NCI-H1092 treated with DMSO at 0.1 percent for 48 hours (cell line): ENCODE measurements at regions not wholly inside any gene's neighbourhood (a gene's known extent, or its start where the extent isn't known, plus 50 kb on each side); places are given as distances from the start of the nearest gene placed in this dataset.
A peak's percentile ranks its signal among the peaks of the same experiment; 100 is the strongest.
"Not testable (repeated sequence)": the region's sequence is repeated elsewhere in the genome, so short reads cannot be mapped to it uniquely, and the experiment has no call there.

Experiments used
- DNase-seq: peaks from one replicate; lab custom pipeline; 2025; lab: John Stamatoyannopoulos, UW

DNA sequence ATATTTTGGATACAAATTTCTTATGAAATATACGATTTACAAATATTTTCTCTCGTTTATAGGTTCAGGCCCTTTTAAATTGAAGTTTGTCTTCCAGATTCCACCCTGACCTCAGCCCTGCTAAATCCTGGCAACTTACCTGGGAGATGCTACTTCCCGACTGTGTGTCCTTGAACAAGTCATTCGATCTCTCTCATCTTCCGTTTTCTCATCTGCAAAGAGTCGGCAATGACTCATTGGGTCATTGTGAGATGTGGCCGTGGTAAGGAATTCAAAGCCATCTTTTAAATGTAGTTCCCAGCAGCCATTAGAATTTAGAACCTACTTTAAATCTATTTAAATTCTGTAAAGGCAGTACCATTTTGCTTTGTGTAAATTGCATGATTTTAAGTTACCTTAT is 72.5 kb downstream of the LHX2 start:
- no peak for DNase-seq

DNA sequence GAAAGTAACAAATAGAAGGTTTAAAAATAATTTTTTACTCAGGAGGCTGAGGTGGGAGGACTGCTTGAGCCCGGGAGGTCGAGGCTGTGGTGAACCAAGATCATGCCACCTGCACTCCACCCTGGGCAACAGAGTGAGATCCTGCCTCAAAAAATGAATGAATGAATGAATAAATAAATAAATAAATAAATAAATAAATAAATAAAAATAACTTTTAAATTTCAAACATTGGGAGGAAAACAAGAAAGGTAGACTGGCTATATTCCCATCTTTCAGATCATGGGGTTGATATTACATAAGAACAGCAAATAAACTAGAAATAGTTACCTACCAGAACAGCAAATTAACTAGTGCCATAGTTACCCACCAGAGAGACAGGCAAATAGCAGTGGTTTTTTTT is 75.7 kb downstream of the LHX2 start:
- no peak for DNase-seq

DNA sequence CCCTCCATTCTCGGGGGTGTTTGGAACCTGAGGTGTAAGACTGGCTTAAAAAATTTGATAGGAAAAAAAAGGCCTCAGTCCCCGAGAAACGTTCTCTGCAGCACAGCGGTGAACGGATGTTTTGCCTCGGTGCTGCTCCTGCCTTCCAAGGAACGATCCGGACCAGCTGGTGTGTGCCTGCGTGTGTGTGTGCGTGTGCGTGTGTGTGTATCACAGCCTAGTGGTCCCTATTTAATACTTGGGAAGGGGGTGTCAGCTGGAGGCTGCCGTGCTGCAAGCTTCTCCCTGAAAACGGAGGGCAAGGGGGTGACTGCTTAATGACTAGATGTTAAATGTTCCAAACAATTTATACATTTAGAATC is 76.9 kb downstream of the LHX2 start:
- DNase-seq, result peak; percentile 33

DNA sequence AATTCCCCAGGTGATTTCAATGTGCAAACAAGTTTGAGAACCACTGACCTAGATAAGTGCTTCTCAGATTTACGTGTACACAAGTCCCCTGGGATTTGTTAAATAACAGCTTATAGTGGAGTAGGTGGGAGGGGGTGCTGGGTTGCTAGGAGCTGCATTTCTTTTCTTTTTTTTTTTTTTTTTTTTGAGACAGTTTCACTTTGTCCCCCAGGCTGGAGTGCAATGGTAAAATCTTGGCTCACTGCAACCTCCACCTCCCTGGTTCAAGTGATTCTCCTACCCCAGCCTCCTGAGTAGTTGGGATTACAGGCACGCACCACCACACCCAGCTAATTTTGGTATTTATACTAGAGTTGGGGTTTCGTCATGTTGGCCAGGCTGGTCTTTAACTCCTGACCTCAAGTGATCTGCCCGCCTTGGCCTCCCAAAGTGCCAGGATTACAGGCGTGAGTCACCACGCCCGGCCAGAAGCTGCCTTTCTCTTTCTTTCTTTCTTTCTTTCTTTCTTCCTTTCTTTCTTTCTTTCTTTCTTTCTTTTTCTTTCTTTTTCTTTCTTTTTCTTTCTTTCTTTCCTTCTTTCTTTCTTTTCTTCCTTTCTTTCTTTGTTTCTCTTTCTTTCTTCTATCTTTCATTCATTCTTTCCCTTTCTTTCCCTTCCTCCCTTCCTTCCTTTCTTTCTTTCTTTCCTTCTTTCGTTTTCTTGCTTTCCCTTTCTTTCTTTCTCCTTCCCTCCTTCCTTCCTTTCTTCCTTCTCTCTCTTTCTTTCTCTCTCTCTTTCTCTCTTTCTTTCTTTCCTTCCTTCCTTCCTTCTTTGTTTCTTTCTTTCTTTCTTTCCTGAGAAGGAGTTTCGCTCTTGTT is 78.3 kb downstream of the LHX2 start:
- DNase-seq, result peak; percentile 49

DNA sequence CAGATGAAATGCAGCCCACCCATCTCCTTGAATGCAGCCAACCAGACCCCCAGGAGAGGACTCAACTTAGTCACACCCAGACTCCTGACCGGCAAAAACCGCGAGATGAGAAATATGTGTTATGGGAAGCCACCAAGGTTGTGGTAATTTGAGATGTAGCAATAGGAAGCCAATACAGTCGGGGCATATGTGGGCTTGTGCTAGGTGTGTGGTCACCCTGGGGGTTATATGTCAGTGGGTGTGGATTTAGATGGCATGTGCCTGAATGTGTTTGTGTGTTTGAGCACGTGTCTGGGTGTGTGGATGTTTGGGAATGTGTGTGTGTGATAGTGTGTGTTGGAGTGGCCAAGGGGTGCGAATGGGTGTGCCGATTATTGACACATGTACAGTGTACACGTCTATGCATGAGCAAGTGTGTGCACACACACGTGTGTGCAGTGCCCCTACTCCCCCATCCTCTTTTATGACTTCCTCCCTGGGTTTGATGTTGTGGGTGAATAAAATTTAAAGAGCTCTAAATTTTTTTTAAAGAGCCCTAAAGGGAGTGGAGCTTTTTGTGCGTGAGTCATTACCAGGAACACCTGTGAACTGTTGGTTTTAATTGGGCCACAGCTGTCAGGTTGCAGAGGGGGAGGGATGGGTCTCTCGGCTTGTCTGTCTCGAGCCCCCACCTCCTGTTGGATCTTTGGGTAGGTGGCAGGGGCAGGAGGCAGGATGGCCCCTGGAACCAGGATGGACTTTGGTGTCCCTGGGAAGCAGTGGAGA is 86.8 kb downstream of the LHX2 start:
- DNase-seq, result no peak

DNA sequence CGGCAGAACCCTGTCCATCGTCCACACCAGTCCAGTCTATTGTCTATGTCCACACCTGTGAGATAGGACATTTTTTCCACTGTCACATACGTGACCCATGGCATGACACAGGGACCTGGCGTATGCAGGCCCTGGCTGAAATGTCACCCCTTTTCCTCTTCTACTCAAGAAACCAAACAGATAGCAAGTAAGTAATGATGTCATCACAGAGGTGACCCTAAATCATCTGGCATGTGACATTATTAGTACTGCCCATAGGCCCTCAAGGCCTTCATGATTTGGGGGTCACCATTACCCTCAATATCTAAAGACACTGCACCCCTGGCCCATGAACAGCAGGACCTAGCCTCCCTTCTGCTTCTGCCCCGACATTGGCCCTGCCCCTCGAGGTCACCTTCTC is 88.3 kb downstream of the LHX2 start:
- DNase-seq, result no peak

DNA sequence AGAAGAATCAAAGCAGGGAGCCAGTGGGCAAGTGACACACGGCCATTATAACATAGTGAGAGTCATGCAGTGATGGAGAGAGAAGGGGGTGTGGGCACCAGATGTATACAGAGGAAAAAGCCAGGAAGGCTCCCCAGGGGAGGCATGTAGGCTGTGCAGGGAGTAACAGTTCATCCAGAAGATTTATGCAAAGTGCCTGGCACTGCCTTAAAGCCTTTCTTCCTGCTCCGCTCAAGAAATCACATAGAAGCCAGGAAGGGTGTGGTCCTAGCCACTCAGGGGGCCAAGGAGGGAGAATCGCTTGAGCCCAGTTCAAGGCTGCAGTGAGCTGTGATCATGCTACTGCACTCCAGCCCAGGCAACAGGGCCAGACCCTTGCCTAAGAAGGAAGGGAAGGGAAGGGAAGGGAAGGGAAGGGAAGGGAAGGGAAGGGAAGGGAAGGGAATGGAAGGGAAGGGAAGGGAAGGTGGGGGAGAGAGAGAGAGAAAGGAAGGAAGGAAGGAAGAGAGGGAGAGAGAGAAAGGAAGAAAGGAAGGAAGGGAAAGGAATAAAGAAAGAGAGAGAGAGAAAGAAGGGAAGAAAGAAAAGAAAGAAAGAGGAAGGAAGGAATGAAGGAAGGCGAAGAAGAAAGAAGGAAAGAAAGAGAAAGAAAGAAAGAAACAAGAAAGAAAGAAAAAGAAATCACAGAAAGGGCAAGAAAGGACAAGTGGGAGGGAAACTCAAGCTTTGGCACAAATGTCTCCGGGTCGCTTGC is 89.8 kb downstream of the LHX2 start:
- DNase-seq, result no peak

DNA sequence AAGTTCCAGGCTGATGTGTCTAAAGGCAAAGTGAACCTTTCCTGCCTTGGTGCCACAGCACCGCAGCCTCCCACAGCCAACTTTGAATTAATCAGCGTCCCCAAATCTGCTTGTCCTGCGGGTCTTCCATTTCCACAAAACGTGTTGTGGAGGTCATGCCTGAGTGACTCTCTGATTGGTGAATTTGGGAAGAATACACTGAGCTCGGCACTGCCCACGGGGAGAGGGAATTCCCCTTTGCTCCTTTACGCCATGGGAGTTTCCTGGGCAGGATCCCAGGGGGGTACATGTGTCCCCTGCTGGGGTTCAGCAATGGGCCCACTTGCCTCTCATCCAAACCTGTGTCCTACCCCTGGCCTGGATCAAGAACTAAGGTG is 90.4 kb downstream of the LHX2 start:
- DNase-seq, result no peak

DNA sequence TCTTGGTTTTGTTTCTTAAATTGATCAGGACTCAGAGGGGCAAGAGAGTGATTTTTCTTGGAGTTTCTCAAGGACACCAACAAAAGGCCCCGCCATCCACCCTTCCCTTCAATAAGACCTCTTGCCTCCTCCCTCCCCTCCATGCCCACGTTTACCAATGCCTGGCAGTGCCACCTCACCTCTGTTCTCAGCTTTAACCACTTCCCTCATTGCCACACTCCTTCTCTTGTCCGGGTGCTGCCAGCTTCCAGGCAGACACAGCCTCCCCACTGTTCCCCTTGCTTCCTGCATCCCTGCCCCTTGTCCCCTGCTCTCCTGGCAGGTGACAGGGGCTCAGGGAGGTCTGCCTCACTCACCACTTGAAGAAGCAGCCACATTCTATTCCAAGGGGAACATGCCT is 90.8 kb downstream of the LHX2 start:
- no peak for DNase-seq

DNA sequence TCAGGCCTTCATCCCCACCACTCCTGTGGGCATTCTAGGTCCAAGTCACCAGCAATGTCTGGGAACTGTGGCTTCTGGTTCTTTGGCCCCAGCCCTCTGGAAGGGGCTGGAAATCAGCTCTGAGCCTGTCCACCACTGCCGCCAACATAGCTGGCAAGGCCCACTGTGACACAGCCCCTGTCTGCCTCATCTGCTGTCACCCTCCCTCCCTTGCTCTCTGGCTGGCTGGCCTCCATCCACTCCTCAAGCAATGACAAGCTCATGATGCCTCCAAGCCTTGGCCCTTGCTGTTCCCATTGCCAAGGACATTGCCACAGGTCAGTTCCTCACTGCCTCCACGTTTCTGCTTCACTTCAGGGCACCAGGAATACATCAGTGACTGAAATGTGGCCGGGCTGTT is 93.7 kb downstream of the LHX2 start:
- no peak for DNase-seq

DNA sequence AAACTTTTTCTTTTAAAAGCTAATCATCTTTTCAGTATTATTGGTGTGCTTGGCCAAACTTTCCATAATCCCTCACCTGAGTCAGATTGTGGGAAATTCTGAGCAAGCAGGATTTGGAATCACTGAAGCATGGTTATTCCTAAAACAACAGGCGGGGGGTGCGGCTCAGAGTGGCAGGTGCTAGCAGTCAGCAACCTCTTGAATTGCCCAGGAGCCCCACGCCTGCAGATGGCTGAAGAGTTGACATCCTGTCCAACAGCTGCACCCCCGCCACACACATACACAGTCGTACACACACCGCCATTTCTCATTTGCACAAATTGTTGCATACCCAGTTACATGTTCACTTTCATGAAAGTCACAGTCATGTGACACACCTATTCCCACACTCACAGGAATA is 96.6 kb downstream of the LHX2 start:
- peak; percentile 80 for DNase-seq

DNA sequence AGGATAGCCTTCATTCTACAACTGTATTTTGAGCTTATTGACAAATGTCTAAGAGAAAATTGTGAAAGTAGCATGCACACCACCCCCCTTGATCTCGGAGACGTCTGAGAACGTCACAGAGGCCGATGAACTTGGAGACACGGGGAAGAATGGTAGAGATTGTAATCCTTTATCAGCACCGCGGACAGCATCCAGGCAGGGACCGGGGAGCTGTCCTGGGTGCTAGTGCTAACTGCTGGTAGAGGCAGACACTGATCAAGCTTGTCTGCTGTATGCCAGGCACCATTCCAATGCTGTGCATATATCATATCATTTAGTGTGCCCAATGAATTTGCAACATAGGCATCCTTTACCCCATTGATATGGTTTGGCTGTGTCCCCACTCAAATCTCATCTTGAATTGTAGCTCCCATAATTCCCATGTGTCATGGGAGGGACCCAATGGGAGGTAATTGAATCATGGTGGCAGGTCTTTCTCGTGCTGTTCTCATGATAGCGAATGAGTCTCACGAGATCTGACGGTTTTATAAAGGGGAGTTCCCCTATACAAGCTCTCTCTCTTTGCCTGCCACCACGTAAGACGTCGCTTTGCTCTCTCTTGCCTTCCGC is 98.8 kb downstream of the LHX2 start:
- DNase-seq, result no peak

DNA sequence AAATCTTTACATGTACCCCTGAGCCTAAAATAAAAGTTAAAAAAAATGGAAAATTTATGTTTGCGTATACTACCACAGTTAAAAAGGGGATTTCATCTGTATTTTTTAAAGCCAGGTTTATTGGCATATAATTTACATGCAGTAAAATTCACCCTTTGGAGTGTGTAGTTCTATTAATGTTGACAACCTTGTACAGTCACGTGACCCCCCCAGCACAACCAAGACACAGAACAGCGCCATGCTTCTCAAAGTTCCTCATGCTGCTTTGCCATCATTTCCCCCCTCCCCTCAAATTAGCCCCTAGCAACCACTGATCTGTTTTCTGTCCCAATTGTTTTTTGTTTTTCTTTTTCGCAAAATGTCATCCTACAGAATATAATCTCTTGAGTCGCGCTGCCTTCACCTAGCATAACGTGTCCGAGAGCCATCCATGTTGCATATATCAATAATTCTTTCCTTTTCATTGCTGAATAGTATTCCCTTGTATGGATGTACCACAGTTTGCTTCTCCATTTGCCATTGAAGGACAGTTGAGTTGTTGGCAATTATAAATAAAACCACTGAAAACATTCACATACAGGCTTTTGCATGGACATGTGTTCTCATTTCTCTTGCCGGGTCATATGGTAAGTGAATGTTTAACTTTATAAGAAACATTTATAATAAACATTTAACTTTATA is 105.3 kb downstream of the LHX2 start:
- no peak for DNase-seq

DNA sequence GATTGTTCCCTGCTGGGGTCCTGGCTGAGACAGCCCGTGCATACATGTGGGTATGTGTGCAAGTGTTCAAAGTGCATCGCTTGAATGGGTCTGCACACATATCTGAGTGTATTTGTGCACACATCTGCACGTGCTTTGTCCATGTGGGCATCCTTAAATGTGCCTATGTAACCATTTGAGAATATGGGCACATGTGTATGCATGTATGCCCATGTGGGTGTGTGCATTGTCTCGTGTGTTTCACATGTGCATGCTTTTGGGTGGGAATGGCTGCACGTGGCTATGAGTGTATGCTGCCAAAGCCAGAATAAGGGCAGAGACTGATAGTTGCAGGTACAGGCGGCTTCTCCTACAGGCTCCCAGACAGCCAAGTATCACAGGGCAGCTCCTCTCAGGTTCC is 107.3 kb downstream of the LHX2 start:
- no peak for DNase-seq

DNA sequence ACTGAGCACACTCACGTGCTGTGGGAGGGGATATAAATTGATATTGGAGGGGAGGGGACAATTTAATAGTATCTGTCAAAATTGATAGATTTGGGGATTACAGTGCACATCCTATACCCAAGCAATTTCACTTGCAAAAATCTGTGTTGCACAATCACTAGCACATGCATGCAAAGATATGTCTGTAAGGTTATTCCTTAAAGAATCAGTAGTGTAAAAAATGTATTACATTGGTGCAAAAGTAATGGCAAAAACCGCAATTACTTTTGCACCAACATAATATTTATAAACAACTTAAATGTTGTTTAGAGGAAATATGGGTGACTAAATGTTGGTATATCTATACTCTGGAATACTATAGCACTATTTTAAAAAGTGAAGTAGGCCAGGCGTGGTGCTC is 108.7 kb downstream of the LHX2 start:
- DNase-seq, result no peak

DNA sequence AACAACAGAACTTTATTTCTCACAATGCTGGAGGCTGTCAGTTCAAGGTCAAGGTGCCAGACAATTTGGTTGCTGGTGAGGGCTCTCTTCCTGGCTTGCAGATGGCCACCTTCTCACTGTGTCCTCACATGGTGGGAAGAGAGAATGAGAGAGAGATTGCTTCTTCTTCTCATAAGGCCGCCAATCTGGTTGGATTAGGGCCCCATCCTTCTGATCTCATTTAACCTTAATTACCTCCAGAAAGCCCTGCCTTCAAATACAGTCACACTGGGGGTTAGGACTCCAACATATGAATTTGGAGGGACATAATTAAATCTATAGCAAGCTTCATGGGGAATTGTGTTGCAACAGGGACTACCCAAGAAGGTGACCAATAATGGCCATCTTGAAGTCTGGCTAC is 110.2 kb downstream of the LHX2 start:
- DNase-seq, result no peak

DNA sequence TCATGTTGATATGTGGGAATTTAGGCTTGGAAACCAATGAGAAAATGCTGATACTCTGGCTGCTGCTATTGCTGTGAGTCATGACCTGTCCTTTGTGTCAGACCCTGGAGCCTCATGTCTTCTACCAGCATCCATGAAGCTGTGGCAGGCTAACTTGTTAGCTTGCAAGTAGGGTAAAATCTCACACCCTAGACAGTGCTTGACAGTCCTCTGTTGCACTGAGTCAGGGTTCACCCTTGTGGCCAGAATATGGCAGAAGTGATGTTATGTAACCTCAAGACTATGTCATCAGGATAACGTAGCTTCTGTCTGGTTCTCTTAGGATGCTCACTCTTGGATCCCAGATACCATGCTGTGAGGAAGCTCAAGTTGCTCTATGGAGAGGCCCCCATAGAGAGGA is 110.8 kb downstream of the LHX2 start:
- DNase-seq, result no peak

DNA sequence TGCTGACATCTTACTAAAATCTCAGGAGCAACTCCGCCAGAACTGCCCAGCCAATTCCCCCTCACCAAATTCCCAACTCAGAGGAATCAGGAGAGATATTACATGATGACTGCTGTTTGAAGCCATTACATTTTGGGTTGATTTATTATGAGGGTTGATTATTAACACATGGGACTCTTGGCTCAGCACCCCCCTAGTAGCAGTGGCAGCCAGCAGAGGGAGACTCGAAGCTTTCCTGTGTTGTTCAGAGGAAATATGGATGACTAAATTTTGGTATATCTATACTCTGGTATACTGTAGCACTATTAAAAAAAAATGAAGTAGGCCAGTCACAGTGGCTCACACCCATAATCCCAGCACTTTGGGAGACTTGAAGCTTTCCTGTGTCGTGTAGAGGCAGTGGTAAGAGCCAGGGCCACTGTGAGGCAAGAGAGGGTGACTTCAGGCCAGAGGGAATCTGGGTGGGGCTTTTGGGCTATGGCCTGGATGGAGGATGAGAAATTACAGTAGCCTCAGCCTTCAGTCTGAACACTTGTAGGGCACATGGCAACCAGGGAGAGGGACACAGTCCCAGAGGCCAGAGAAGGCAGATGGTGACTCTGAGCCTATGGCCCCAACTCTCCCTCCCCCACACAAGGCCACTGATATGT is 111.4 kb downstream of the LHX2 start:
- no peak for DNase-seq

DNA sequence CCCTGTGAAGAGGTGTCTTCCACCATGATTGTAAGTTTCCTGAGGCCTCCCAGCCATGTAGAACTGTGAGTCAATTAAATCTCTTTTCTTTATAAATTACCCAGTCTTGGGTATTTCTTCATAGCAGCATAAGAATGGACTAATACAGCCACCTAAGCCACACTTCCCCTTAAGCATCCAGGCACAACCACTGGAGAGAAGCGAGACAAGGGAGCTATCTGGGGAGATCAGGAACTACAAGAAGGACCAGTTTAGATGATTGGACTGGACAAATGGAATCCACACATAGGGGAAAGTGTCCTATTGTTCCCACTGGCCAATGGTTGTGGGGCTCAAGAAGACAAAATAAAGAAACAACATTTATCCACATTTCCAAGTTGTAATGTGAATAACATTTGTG is 112.1 kb downstream of the LHX2 start:
- not testable (repeated sequence) for DNase-seq

DNA sequence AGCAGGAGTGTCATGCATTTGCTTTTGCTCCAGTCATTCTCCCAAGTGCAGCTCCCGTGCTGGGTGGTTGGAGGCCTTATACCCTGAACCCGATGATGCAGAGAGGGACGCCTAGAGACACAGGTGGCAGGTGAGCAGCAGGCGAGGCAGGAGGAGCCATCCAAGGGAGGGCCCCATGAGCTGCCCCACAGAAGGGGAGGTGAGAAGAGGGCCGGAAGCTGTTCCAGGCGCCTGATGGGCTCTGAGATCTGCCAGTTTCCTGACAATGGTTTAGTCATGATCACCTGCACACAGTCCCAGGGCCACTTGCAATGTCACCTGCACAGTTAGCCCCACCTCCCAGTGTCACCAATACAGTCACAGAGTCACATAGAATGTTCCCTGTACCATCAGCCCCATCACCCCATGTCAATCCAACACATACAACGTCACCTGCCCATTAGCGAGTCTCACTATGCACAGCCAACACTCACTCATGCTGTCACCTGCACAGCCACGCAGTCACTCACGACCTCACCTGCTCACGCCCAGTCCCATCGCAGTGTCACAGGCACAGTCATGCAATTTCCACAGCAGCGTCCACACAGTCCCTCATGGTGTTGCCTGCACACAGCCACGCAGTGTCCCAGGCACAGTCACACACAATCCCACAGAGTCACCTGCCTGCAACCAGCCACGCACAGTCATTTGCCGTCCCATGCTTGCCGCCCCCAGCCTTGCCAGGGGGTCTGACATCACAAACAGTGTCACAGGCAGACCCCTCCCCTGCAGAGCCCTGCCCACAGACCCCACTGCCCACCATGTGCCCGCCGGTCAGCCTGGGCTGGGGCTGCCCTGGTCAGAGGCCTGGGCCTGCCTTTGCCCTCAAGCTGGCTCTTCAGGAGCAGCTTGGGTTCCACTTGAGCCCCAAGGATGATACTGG is 113.4 kb downstream of the LHX2 start:
- no peak for DNase-seq
